ENCODE measurements at regions not wholly inside any gene's neighbourhood (a gene's known extent, or its start where the extent isn't known, plus 50 kb on each side); places are given as distances from the start of the nearest gene placed in this dataset.

DNA sequence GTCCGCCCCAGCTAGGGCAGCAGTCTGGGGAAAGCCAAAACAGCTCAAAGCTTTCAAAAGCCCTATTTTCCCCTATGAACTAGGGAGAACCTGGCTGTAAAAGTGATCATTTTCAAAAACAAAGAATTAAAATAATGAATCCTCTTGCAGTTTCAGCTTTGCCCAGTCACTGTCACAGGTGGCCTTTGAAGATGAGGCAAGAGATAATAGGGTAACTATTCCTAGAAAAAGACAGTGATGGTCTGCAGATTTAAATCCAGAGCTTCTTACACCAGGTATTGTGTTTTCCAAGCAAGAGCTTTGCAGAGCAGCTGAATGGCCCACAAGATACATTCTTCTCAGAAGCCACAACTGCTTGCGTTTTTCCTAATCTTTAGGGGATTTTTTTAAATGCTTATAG is 80.2 kb upstream of the NUDT4 start:
- Histone ChIP-seq H3K9me2 (ENCODE audit: insufficient read depth) (no peaks in the 10 kb centered on the region), H3K4me1 (ENCODE audit: insufficient read depth) (peaks cover 4% of the 10 kb centered on the region), H3K36me3 (ENCODE audit: low read depth) (no peaks in the 10 kb centered on the region), H4K20me1 (ENCODE audit: insufficient read depth) (no peaks in the 10 kb centered on the region), H2AFZ (no peak overlapping the region), H3K9ac (no peak overlapping the region), H3K27me3 (replicated peaks; ENCODE audit: insufficient read depth) (no peaks in the 10 kb centered on the region), H3F3A (ENCODE audit: insufficient read depth) (no peaks in the 10 kb centered on the region), H3K79me2 (ENCODE audit: insufficient read depth) (no peaks in the 10 kb centered on the region), H3K27ac (no peak overlapping the region), H3K9me3 (ENCODE audit: low read depth) (no peaks in the 10 kb centered on the region), H3K4me3 (no peak overlapping the region), H3K4me2 (ENCODE audit: unreplicated experiment) (no peak overlapping the region)
- DNase-seq, result no peak
- in situ Hi-C loops (cut with MboI), result no loop called here
- WGBS, 2 experiments (ENCODE audit: low coverage in 1 of 2, low lambda C conversion rate in 2 of 2, missing lambda C conversion rate in 2 of 2), result 95 to 98% methylated on average over 2 of the region's 2 CpGs
- TF ChIP-seq EZH2 (IDR thresholded peaks at IDR 0.05; ENCODE audit: insufficient read depth, poor library complexity, severe bottlenecking) (no peak), EZH2phosphoT487 (IDR thresholded peaks at IDR 0.05; ENCODE audit: insufficient read depth, low read depth) (no peak)

DNA sequence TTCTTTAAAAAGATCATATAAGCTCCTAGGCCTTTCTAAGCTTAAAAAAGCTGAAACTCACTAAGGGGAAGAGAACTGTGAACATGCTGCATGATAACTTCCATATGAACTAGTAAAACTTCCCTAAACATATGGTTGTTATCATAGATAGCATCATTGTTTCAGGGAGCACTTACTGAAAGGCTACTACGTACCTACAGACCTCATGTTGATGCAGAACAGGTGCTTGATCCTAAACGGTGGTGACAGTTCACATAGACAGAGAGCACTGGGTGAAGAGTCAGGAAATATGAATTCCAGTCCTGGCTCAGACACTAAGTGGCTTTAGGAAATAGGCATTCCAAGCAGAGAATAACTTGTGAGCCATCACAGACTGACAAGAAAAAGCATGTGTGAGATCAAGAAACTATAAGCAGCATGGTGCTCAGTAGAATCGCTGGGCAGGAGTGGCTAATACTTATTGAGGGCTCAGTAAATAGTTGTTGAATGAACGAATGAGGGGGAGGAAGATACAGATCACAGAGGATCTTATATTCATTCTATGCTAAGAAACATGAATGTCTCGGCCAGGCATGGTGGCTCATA is 78.4 kb upstream of the NUDT4 start:
- peaks cover 10% of the 10 kb centered on the region for H3K4me1 ChIP-seq (ENCODE audit: insufficient read depth)
- H3K4me3 ChIP-seq, result no peak overlapping the region
- no peaks in the 10 kb centered on the region for H3F3A ChIP-seq (ENCODE audit: insufficient read depth)
- H4K20me1 ChIP-seq (ENCODE audit: insufficient read depth), result no peaks in the 10 kb centered on the region
- H3K9me2 ChIP-seq (ENCODE audit: insufficient read depth), result no peaks in the 10 kb centered on the region
- H3K4me2 ChIP-seq (ENCODE audit: unreplicated experiment), result no peak overlapping the region
- no peak for DNase-seq
- H3K9me3 ChIP-seq (ENCODE audit: low read depth), result no peaks in the 10 kb centered on the region
- in situ Hi-C loops (cut with MboI), result no loop called here
- no peaks in the 10 kb centered on the region for H3K79me2 ChIP-seq (ENCODE audit: insufficient read depth)
- no peak overlapping the region for H3K27ac ChIP-seq
- H3K36me3 ChIP-seq (ENCODE audit: low read depth), result no peaks in the 10 kb centered on the region
- no peak for TF ChIP-seq EZH2phosphoT487 (IDR thresholded peaks at IDR 0.05; ENCODE audit: insufficient read depth, low read depth)
- TF ChIP-seq EZH2 (IDR thresholded peaks at IDR 0.05; ENCODE audit: insufficient read depth, poor library complexity, severe bottlenecking), result no peak
- H2AFZ ChIP-seq, result no peak overlapping the region
- 77 to 78% methylated on average over 5 of the region's 5 CpGs for WGBS, 2 experiments (ENCODE audit: low coverage in 1 of 2, low lambda C conversion rate in 2 of 2, missing lambda C conversion rate in 2 of 2)
- H3K27me3 ChIP-seq (replicated peaks; ENCODE audit: insufficient read depth), result no peaks in the 10 kb centered on the region
- no peak overlapping the region for H3K9ac ChIP-seq

DNA sequence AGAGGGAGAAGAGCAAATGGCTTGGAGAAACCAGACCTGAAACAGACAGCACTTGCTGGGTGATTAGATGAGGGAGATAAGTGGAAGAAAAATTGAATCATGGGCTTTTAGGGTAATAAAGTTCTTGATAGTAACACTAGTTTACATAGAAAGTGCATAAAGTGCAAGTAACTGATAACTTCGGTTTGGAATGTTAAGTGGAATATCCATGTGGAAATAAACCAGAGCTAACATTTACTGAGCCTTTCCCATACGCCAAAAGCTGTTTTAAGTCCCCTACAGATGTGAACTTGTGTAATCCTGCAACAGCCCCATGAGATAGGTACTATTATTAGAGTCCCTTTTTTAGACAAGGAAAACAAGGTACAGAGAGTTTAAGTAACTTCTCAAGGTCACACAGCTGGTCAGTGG is 77.1 kb upstream of the NUDT4 start:
- no peaks in the 10 kb centered on the region for H3K36me3 ChIP-seq (ENCODE audit: low read depth)
- no peak overlapping the region for H3K4me2 ChIP-seq (ENCODE audit: unreplicated experiment)
- WGBS, 2 experiments (ENCODE audit: low coverage in 1 of 2, low lambda C conversion rate in 2 of 2, missing lambda C conversion rate in 2 of 2), result 55 to 59% methylated on average over 2 of the region's 2 CpGs
- no peak overlapping the region for H2AFZ ChIP-seq
- no peaks in the 10 kb centered on the region for H3K27me3 ChIP-seq (replicated peaks; ENCODE audit: insufficient read depth)
- no peak overlapping the region for H3K9ac ChIP-seq
- H3K4me3 ChIP-seq, result no peak overlapping the region
- no peak for DNase-seq
- peaks cover 10% of the 10 kb centered on the region for H3K4me1 ChIP-seq (ENCODE audit: insufficient read depth)
- TF ChIP-seq EZH2 (IDR thresholded peaks at IDR 0.05; ENCODE audit: insufficient read depth, poor library complexity, severe bottlenecking) (no peak), EZH2phosphoT487 (IDR thresholded peaks at IDR 0.05; ENCODE audit: insufficient read depth, low read depth) (no peak)
- H3K9me3 ChIP-seq (ENCODE audit: low read depth), result no peaks in the 10 kb centered on the region
- no peaks in the 10 kb centered on the region for H4K20me1 ChIP-seq (ENCODE audit: insufficient read depth)
- no peaks in the 10 kb centered on the region for H3K9me2 ChIP-seq (ENCODE audit: insufficient read depth)
- in situ Hi-C loops (cut with MboI), result no loop called here
- no peaks in the 10 kb centered on the region for H3F3A ChIP-seq (ENCODE audit: insufficient read depth)
- H3K27ac ChIP-seq, result no peak overlapping the region
- H3K79me2 ChIP-seq (ENCODE audit: insufficient read depth), result no peaks in the 10 kb centered on the region

DNA sequence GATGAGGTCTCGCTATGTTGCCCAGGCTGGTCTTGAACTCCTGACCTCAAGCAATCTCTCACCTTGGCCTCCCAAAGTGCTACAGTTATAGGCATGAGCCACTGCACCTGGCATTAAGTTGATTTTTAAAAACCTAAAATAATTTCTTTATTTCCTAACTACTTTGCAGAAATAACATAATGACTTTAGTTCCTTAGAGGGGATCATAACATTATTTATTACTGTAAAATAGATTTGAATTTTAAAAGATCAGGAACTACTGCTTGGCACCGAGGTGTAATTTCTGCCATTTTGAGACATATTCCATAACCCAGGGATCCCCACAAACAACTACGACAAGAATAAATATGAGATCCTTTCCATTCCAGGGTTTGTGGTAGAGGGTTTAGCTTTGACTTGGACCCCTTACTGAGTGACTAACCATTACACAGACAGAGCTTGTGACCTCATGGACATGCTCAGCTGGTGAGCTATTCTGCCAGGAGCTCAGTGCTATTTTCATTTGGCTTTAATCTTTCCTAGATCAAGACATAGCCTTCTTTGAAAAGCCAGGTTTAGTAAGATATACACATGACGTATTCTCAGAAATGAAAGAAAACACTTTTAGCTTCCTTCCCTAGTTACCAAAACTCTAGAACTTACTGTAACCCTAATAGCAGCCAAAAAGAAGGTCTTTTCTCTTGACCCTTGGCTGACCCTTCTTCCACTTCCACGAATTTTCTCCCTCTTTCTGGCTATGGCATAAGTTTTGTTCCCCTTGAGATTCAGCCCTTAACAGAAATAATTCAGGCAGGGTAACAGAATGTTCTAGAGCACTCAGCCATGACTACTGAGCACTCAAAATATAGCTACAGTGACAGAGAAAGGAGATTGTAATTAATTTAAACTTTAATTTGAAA is 75.1 kb upstream of the NUDT4 start:
- DNase-seq, result peak; percentile 74

More for the DNA sequence above, 75.1 kb upstream of the NUDT4 start:
- no peaks in the 10 kb centered on the region for H3F3A ChIP-seq (ENCODE audit: insufficient read depth)
- 55 to 64% methylated on average over 5 of the region's 5 CpGs for WGBS, 2 experiments (ENCODE audit: low coverage in 1 of 2, low lambda C conversion rate in 2 of 2, missing lambda C conversion rate in 2 of 2)
- no peaks in the 10 kb centered on the region for H3K36me3 ChIP-seq (ENCODE audit: low read depth)
- H3K4me1 ChIP-seq (ENCODE audit: insufficient read depth), result peaks cover 10% of the 10 kb centered on the region
- in situ Hi-C loops (cut with MboI), result no loop called here
- H2AFZ ChIP-seq, result peak overlapping the region; percentile 72
- no peaks in the 10 kb centered on the region for H3K27me3 ChIP-seq (replicated peaks; ENCODE audit: insufficient read depth)
- H3K9ac ChIP-seq, result no peak overlapping the region
- no peaks in the 10 kb centered on the region for H3K79me2 ChIP-seq (ENCODE audit: insufficient read depth)
- H3K4me3 ChIP-seq, result no peak overlapping the region
- H3K9me2 ChIP-seq (ENCODE audit: insufficient read depth), result no peaks in the 10 kb centered on the region
- peak overlapping the region; percentile 57 for H3K4me2 ChIP-seq (ENCODE audit: unreplicated experiment)
- H4K20me1 ChIP-seq (ENCODE audit: insufficient read depth), result no peaks in the 10 kb centered on the region
- no peaks in the 10 kb centered on the region for H3K9me3 ChIP-seq (ENCODE audit: low read depth)
- peak overlapping the region; percentile 56 for H3K27ac ChIP-seq
- TF ChIP-seq EZH2phosphoT487 (IDR thresholded peaks at IDR 0.05; ENCODE audit: insufficient read depth, low read depth), result no peak
